Lower leg skin (tissue), 4 donors: ENCODE measurements at regions not wholly inside any gene's neighbourhood (a gene's known extent, or its start where the extent isn't known, plus 50 kb on each side); places are given as distances from the start of the nearest gene placed in this dataset.

ENCODE experiments used
- DNase-seq, 2 donors: peaks; one replicate each; pipeline ENCODE4 v3.0.0-alpha.2; 2019; ENCODE audit warnings: low spot score in 2 of 2
- H3K4me3 ChIP-seq: fragments of 200-600 bp; sonication (generic); 2 replicates; pipeline ENCODE4 v1.5.1; 2017; ENCODE audit warnings: mild to moderate bottlenecking, low read depth; ENCODE audit not compliant: poor library complexity, severe bottlenecking
- CTCF ChIP-seq, 3 donors: fragments of 450-650 bp; IDR thresholded peaks; one replicate each; pipeline ENCODE4 v1.5.1; 2016; ENCODE audit warnings: antibody characterized with exemption in 3 of 3, mild to moderate bottlenecking in 3 of 3, moderate library complexity in 2 of 3
- POLR2A ChIP-seq, 2 donors: fragments of 450-650 bp; IDR thresholded peaks; one replicate each; pipeline ENCODE4 v1.6.1; 2016 to 2017; ENCODE audit warnings: antibody characterized with exemption in 2 of 2, mild to moderate bottlenecking in 1 of 2, moderate library complexity in 1 of 2
- WGBS, 2 donors: methylation state at CpG; one replicate each; pipeline ENCODE4 v1.1.5; 2018; 5-methylcytosine and 5-hydroxymethylcytosine counted together
- intact Hi-C: fragments of 100-400 bp; cut with DNase I; formaldehyde crosslinking; loops from one replicate; pipeline ENCODE4 v1.15.0; 2023; ENCODE audit warnings: low total_unique reads

- WGBS, 2 donors: 1% methylated on average over 27 to 38 of the region's 46 CpGs
- peak; percentile 90 to 99 for DNase-seq
- intact Hi-C loops: no loop called here
- TF ChIP-seq CTCF (IDR thresholded peaks at IDR 0.05): no peak
- peak in 1 of 2 donors; percentile 21 for TF ChIP-seq POLR2A (IDR thresholded peaks at IDR 0.05)
- peak overlapping the region; percentile 46 for H3K4me3 ChIP-seq
Observed at GRCh38 chr4:1579901-1580691, 104.0 kb downstream of the FAM53A start.

GRCh38 chr4:1579001-1579900, 104.9 kb downstream of the FAM53A start:
- intact Hi-C loops: no loop called here
- WGBS, 2 donors: 0 to 1% methylated on average over 37 to 48 of the region's 91 CpGs
- peak; percentile 80 to 98 for DNase-seq
- H3K4me3 ChIP-seq: peak overlapping the region; percentile 46
- no peak for TF ChIP-seq POLR2A (IDR thresholded peaks at IDR 0.05)
- TF ChIP-seq CTCF (IDR thresholded peaks at IDR 0.05): no peak

- WGBS, 2 donors: 15 to 19% methylated on average over 22 to 31 of the region's 34 CpGs
- no peak for DNase-seq
- TF ChIP-seq POLR2A (IDR thresholded peaks at IDR 0.05) (no peak), CTCF (IDR thresholded peaks at IDR 0.05) (no peak)
- H3K4me3 ChIP-seq: no peak overlapping the region
- intact Hi-C loops: no loop called here
Observed at GRCh38 chr4:1578251-1578773, 105.8 kb downstream of the FAM53A start.

- H3K4me3 ChIP-seq: no peak overlapping the region
- no peak for DNase-seq
- intact Hi-C loops: no loop called here
- TF ChIP-seq POLR2A (IDR thresholded peaks at IDR 0.05) (no peak), CTCF (IDR thresholded peaks at IDR 0.05) (no peak)
- 47 to 60% methylated on average over 11 to 15 of the region's 17 CpGs for WGBS, 2 donors
Observed at GRCh38 chr4:1577822-1578217, 106.3 kb downstream of the FAM53A start.

GRCh38 chr4:1576961-1577821, 106.9 kb downstream of the FAM53A start:
- 76 to 79% methylated on average over 25 to 30 of the region's 30 CpGs for WGBS, 2 donors
- no peak overlapping the region for H3K4me3 ChIP-seq
- intact Hi-C loops: no loop called here
- DNase-seq: peak in 1 of 2 donors; percentile 79
- TF ChIP-seq POLR2A (IDR thresholded peaks at IDR 0.05) (no peak), CTCF (IDR thresholded peaks at IDR 0.05) (no peak)
